Caco-2 (cell line): ENCODE measurements at regions not wholly inside any gene's neighbourhood (a gene's known extent, or its start where the extent isn't known, plus 50 kb on each side); places are given as distances from the start of the nearest gene placed in this dataset.

Experiments used
- BruUV-seq: library from RNA; stranded (reverse); fragments of 400-500 nt; replicated peaks from 2 replicates; lab custom pipeline; 2021; lab: Mats Ljungman, UMichigan
- CTCF ChIA-PET: fragments of 300-600 bp; sonication (Branson Sonifier 250); formaldehyde crosslinking; loops from one replicate; lab custom pipeline; 2022; ENCODE audit warnings: antibody characterized with exemption; lab: Charles Lee
- POLR2A ChIA-PET: fragments of 300-600 bp; sonication (Branson Sonifier 250); formaldehyde crosslinking; loops from one replicate; lab custom pipeline; 2022; ENCODE audit warnings: antibody characterized with exemption; lab: Charles Lee
- DNase-seq, 2 experiments: peaks; one replicate each; pipeline versions ENCODE4 v3.0.0 to v3.0.0-alpha.2; 2020 to 2022
- H3K27me3 ChIP-seq: replicated peaks from 2 replicates; pipeline ENCODE4 v1.6.0; 2011; ENCODE audit warnings: low read length; ENCODE audit not compliant: control insufficient read depth, insufficient read depth
- H3K36me3 ChIP-seq: 2 replicates; pipeline ENCODE4 v1.5.1; 2011; ENCODE audit warnings: low read length; ENCODE audit not compliant: control insufficient read depth, insufficient read depth
- H3K4me1 ChIP-seq: fragments of 250-450 bp; sonication (Bioruptor Pico); 2 replicates; pipeline ENCODE4 v1.5.1; 2020; ENCODE audit warnings: mild to moderate bottlenecking
- H3K4me3 ChIP-seq: 2 replicates; pipeline ENCODE4 v1.5.1; 2011; ENCODE audit warnings: low read depth, mild to moderate bottlenecking, control low read depth, low read length
- H3K9me3 ChIP-seq: fragments of 250-450 bp; sonication (Bioruptor Pico); 2 replicates; pipeline ENCODE4 v1.5.1; 2020; ENCODE audit warnings: mild to moderate bottlenecking, moderate library complexity
- H3K27ac Mint-ChIP-seq: one replicate; pipeline ENCODE4 v1.8.0; 2022; ENCODE audit warnings: mixed read lengths; ENCODE audit not compliant: unreplicated experiment
- H3K27me3 Mint-ChIP-seq: one replicate; pipeline ENCODE4 v1.8.0; 2022; ENCODE audit warnings: mixed read lengths; ENCODE audit not compliant: insufficient read depth, unreplicated experiment
- H3K36me3 Mint-ChIP-seq: one replicate; pipeline ENCODE4 v1.8.0; 2022; ENCODE audit warnings: mild to moderate bottlenecking, mixed read lengths; ENCODE audit not compliant: insufficient read depth, unreplicated experiment
- H3K4me1 Mint-ChIP-seq: one replicate; pipeline ENCODE4 v1.8.0; 2022; ENCODE audit warnings: low read depth, mixed read lengths; ENCODE audit not compliant: unreplicated experiment
- H3K4me3 Mint-ChIP-seq: one replicate; pipeline ENCODE4 v1.8.0; 2022; ENCODE audit warnings: mild to moderate bottlenecking, moderate library complexity, mixed read lengths; ENCODE audit not compliant: unreplicated experiment
- H3K9me3 Mint-ChIP-seq: one replicate; pipeline ENCODE4 v1.8.0; 2022; ENCODE audit warnings: mixed read lengths; ENCODE audit not compliant: unreplicated experiment
- intact Hi-C: fragments of 100-400 bp; cut with micrococcal nuclease; formaldehyde crosslinking; loops from one replicate; pipeline ENCODE4 v1.10.0; 2022; ENCODE audit not compliant: unreplicated experiment
- TF ChIP-seq, protein P1 (sequence below), 2 experiments: fragments of 200-600 bp in 1 of 2; IDR thresholded peaks; 1 replicate in 1 of 2; 2 replicates in 1 of 2; pipeline versions ENCODE4 v1.5.1 to v1.8.0; 2011 to 2022; ENCODE audit warnings: antibody characterized with exemption in 1 of 2, control low read depth in 1 of 2, inconsistent platforms in 1 of 2, low read depth in 1 of 2, low read length in 1 of 2, mild to moderate bottlenecking in 1 of 2, moderate library complexity in 1 of 2; ENCODE audit not compliant: insufficient read depth in 1 of 2, severe bottlenecking in 1 of 2, unreplicated experiment in 1 of 2

DNA sequence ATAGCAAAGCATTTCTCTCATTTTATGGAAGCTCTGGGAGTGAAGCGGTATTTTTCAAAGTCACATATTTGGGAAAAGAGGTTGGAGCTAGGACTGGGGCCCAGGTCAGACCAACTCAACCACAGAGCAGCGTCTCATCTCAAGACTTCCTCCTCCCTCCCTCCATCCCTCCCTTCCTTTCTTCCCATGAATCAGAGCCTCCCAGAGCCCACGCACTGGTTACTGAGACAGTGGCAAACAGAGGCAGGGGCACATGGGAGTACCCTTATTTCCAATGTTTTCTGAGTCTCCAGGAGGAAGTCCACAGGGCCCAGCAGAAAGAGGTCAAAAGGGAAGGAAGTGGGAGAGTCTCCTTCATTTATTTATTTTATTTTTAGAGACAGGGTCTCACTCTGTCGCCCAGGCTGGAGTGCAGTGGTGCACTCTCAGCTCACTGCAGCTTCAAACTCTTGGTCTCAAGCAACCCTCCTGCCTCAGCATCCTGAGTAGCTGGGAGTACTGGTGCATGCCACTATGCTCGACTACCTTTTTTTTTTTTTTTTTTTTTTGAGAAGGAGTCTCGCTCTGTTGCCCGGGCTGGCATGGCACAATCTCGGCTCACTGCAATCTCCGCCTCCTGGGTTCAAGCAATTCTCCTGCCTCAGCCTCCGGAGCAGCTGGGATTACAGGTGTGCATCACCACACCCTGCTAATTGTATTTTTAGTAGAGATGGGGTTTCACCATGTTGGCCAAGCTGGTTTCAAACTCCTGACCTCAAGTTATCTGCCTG lies 52.5 kb upstream of the CDKN2AIPNL start:
- peaks cover 7% of the 10 kb centered on the region for H3K4me1 Mint-ChIP-seq
- CTCF ChIA-PET: no interaction called here
- Histone ChIP-seq H3K9me3 (no peaks in the 10 kb centered on the region), H3K27me3 (no peaks in the 10 kb centered on the region), H3K4me3 (no peak overlapping the region), H3K36me3 (no peaks in the 10 kb centered on the region), H3K4me1 (peaks cover 12% of the 10 kb centered on the region)
- no TSS peak for BruUV-seq
- no peak overlapping the region for H3K27ac Mint-ChIP-seq
- TF ChIP-seq, protein P1, sequence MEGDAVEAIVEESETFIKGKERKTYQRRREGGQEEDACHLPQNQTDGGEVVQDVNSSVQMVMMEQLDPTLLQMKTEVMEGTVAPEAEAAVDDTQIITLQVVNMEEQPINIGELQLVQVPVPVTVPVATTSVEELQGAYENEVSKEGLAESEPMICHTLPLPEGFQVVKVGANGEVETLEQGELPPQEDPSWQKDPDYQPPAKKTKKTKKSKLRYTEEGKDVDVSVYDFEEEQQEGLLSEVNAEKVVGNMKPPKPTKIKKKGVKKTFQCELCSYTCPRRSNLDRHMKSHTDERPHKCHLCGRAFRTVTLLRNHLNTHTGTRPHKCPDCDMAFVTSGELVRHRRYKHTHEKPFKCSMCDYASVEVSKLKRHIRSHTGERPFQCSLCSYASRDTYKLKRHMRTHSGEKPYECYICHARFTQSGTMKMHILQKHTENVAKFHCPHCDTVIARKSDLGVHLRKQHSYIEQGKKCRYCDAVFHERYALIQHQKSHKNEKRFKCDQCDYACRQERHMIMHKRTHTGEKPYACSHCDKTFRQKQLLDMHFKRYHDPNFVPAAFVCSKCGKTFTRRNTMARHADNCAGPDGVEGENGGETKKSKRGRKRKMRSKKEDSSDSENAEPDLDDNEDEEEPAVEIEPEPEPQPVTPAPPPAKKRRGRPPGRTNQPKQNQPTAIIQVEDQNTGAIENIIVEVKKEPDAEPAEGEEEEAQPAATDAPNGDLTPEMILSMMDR (IDR thresholded peaks at IDR 0.05; ENCODE audit: insufficient read depth in 1 of 2, low read depth in 1 of 2, low read length in 1 of 2, severe bottlenecking in 1 of 2, unreplicated experiment in 1 of 2): no peak
- intact Hi-C loops: no loop called here
- POLR2A ChIA-PET: no interaction called here
- no peaks in the 10 kb centered on the region for H3K9me3 Mint-ChIP-seq
- no peak overlapping the region for H3K4me3 Mint-ChIP-seq
- no peaks in the 10 kb centered on the region for H3K27me3 Mint-ChIP-seq
- no peaks in the 10 kb centered on the region for H3K36me3 Mint-ChIP-seq
- DNase-seq: peak in 1 of 2 experiments; percentile 10

DNA sequence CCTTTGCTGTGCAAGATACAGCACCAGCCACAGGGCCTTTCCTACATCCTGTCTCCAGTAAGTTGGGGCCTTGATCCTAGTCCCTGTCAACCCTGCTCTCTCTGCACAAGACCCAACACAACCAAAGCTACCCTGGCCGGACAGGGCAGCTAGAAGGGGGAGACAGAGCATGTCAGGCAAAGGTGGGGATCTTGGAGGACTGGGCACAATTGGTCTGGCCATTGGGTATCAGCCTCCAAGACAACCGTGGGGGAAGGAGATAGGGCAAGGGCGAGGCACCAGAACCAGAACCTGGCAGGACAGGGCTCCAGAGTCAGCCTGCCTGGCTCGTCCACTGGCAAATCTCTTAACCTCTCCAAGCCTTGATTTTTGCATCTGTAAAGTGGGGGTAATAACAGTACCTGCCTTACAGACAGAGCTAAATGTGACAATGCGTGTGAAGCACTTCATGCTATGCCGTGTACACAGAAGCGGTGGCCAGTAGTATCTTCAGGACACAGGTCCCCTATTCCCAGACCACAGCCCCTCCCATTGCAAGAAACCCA lies 51.6 kb upstream of the CDKN2AIPNL start:
- H3K4me1 ChIP-seq: peaks cover 12% of the 10 kb centered on the region
- CTCF ChIA-PET: no interaction called here
- POLR2A ChIA-PET: no interaction called here
- no TSS peak for BruUV-seq
- no peak overlapping the region for H3K4me3 ChIP-seq
- Mint-ChIP-seq H3K4me1 (peaks cover 7% of the 10 kb centered on the region), H3K4me3 (no peak overlapping the region), H3K27me3 (no peaks in the 10 kb centered on the region), H3K27ac (no peak overlapping the region), H3K9me3 (no peaks in the 10 kb centered on the region), H3K36me3 (no peaks in the 10 kb centered on the region)
- no peaks in the 10 kb centered on the region for H3K9me3 ChIP-seq
- intact Hi-C loops: no loop called here
- TF ChIP-seq, protein P1 (IDR thresholded peaks at IDR 0.05; ENCODE audit: insufficient read depth in 1 of 2, low read depth in 1 of 2, low read length in 1 of 2, severe bottlenecking in 1 of 2, unreplicated experiment in 1 of 2): no peak
- no peaks in the 10 kb centered on the region for H3K36me3 ChIP-seq
- H3K27me3 ChIP-seq: no peaks in the 10 kb centered on the region
- DNase-seq: peak in 1 of 2 experiments; percentile 23

DNA sequence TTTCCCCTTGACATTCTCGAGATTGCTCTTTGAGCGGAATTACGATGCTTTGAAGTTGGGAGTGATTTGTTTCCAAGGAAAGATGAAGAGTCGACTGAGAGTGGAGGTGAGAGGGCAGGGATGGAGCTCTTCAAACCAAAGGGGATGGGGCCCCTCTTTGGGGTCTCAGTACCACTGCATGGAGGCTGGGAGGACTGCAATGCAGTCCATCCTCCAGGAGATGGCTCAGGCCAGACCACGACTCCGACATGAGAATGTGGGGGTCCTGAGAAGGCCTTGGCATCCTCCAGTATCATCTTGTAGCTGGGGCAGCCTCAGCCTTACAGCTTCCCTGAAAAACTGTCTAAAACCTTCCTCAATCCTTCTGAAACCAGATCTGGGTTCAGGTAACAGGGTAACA lies 51.1 kb upstream of the CDKN2AIPNL start:
- Histone ChIP-seq H3K36me3 (no peaks in the 10 kb centered on the region), H3K27me3 (no peaks in the 10 kb centered on the region), H3K9me3 (no peaks in the 10 kb centered on the region), H3K4me3 (no peak overlapping the region), H3K4me1 (peaks cover 12% of the 10 kb centered on the region)
- DNase-seq: no peak
- TF ChIP-seq, protein P1 (IDR thresholded peaks at IDR 0.05; ENCODE audit: insufficient read depth in 1 of 2, low read depth in 1 of 2, low read length in 1 of 2, severe bottlenecking in 1 of 2, unreplicated experiment in 1 of 2): peak in 1 of 2 experiments; percentile 4
- Mint-ChIP-seq H3K36me3 (no peaks in the 10 kb centered on the region), H3K27me3 (no peaks in the 10 kb centered on the region), H3K27ac (no peak overlapping the region), H3K4me1 (peaks cover 7% of the 10 kb centered on the region), H3K9me3 (no peaks in the 10 kb centered on the region), H3K4me3 (no peak overlapping the region)
- ChIA-PET POLR2A (no interaction called here), CTCF (no interaction called here)
- no TSS peak for BruUV-seq
- intact Hi-C loops: no loop called here
